Neuron (in vitro differentiated cells): ENCODE measurements at regions not wholly inside any gene's neighbourhood (a gene's known extent, or its start where the extent isn't known, plus 50 kb on each side); places are given as distances from the start of the nearest gene placed in this dataset.

Experiments used
- H2AFZ ChIP-seq: one replicate; pipeline ENCODE4 v1.6.1; 2013; ENCODE audit warnings: low read depth, mild to moderate bottlenecking, inconsistent platforms, low read length, moderate library complexity
- H3K27me3 ChIP-seq: one replicate; pipeline ENCODE4 v1.6.1; 2013; ENCODE audit warnings: low read length; ENCODE audit not compliant: insufficient read depth
- H3K36me3 ChIP-seq: one replicate; pipeline ENCODE4 v1.6.1; 2013; ENCODE audit warnings: low read length; ENCODE audit not compliant: insufficient read depth
- H3K4me1 ChIP-seq: one replicate; pipeline ENCODE4 v1.6.1; 2013; ENCODE audit warnings: low read length; ENCODE audit not compliant: insufficient read depth
- H3K4me3 ChIP-seq: 2 replicates; pipeline ENCODE4 v1.5.1; 2013; ENCODE audit warnings: mild to moderate bottlenecking, low read length, moderate library complexity
- H3K9me3 ChIP-seq: one replicate; pipeline ENCODE4 v1.6.1; 2013; ENCODE audit warnings: low read length

GRCh38 chr17:33385133-33385532 is 92.0 kb upstream of the ASIC2 start:
- Histone ChIP-seq H3K36me3 (no peaks in the 10 kb centered on the region), H3K9me3 (no peaks in the 10 kb centered on the region), H3K4me1 (no peaks in the 10 kb centered on the region), H2AFZ (no peak overlapping the region), H3K27me3 (peaks cover 3% of the 10 kb centered on the region), H3K4me3 (no peak overlapping the region)

- Histone ChIP-seq H3K27me3 (peaks cover 3% of the 10 kb centered on the region), H2AFZ (no peak overlapping the region), H3K4me3 (no peak overlapping the region), H3K4me1 (no peaks in the 10 kb centered on the region), H3K36me3 (no peaks in the 10 kb centered on the region), H3K9me3 (no peaks in the 10 kb centered on the region)
Measured at GRCh38 chr17:33385713-33386112, 92.6 kb upstream of the ASIC2 start.

- Histone ChIP-seq H3K4me1 (no peaks in the 10 kb centered on the region), H3K4me3 (no peak overlapping the region), H3K36me3 (no peaks in the 10 kb centered on the region), H2AFZ (no peak overlapping the region), H3K9me3 (no peaks in the 10 kb centered on the region), H3K27me3 (peaks cover 3% of the 10 kb centered on the region)
Measured at GRCh38 chr17:33387406-33387805, 94.3 kb upstream of the ASIC2 start.

GRCh38 chr17:33389504-33390135 is 96.5 kb upstream of the ASIC2 start:
- H3K9me3 ChIP-seq: no peaks in the 10 kb centered on the region
- no peaks in the 10 kb centered on the region for H3K36me3 ChIP-seq
- no peaks in the 10 kb centered on the region for H3K4me1 ChIP-seq
- no peak overlapping the region for H2AFZ ChIP-seq
- H3K27me3 ChIP-seq: no peaks in the 10 kb centered on the region
- no peak overlapping the region for H3K4me3 ChIP-seq

- no peak overlapping the region for H2AFZ ChIP-seq
- H3K36me3 ChIP-seq: no peaks in the 10 kb centered on the region
- H3K9me3 ChIP-seq: no peaks in the 10 kb centered on the region
- no peaks in the 10 kb centered on the region for H3K4me1 ChIP-seq
- H3K4me3 ChIP-seq: no peak overlapping the region
- H3K27me3 ChIP-seq: no peaks in the 10 kb centered on the region
Measured at GRCh38 chr17:33390479-33391176, 97.5 kb upstream of the ASIC2 start.

- no peak overlapping the region for H3K4me3 ChIP-seq
- H3K36me3 ChIP-seq: no peaks in the 10 kb centered on the region
- H3K9me3 ChIP-seq: no peaks in the 10 kb centered on the region
- no peaks in the 10 kb centered on the region for H3K27me3 ChIP-seq
- H3K4me1 ChIP-seq: no peaks in the 10 kb centered on the region
- H2AFZ ChIP-seq: no peak overlapping the region
Measured at GRCh38 chr17:33396818-33397217, 103.7 kb upstream of the ASIC2 start.

- Histone ChIP-seq H3K4me1 (no peaks in the 10 kb centered on the region), H3K27me3 (no peaks in the 10 kb centered on the region), H3K36me3 (no peaks in the 10 kb centered on the region), H3K4me3 (no peak overlapping the region), H2AFZ (no peak overlapping the region), H3K9me3 (no peaks in the 10 kb centered on the region)
Measured at GRCh38 chr17:33398386-33398785, 105.3 kb upstream of the ASIC2 start.

GRCh38 chr17:33401249-33401648 is 108.2 kb upstream of the ASIC2 start:
- H3K36me3 ChIP-seq: no peaks in the 10 kb centered on the region
- no peaks in the 10 kb centered on the region for H3K4me1 ChIP-seq
- H3K27me3 ChIP-seq: no peaks in the 10 kb centered on the region

GRCh38 chr17:33403194-33403593 is 110.1 kb upstream of the ASIC2 start:
- Histone ChIP-seq H3K36me3 (no peaks in the 10 kb centered on the region), H3K9me3 (no peaks in the 10 kb centered on the region), H3K4me1 (no peaks in the 10 kb centered on the region), H2AFZ (no peak overlapping the region), H3K4me3 (no peak overlapping the region), H3K27me3 (no peaks in the 10 kb centered on the region)

More at GRCh38 chr17:33401249-33401648, 108.2 kb upstream of the ASIC2 start:
- H3K4me3 ChIP-seq: no peak overlapping the region
- H3K9me3 ChIP-seq: no peaks in the 10 kb centered on the region
- H2AFZ ChIP-seq: no peak overlapping the region

- H2AFZ ChIP-seq: no peak overlapping the region
- H3K4me3 ChIP-seq: no peak overlapping the region
- no peaks in the 10 kb centered on the region for H3K27me3 ChIP-seq
- no peaks in the 10 kb centered on the region for H3K9me3 ChIP-seq
- no peaks in the 10 kb centered on the region for H3K36me3 ChIP-seq
- H3K4me1 ChIP-seq: no peaks in the 10 kb centered on the region
Measured at GRCh38 chr17:33404070-33404819, 111.2 kb upstream of the ASIC2 start.

GRCh38 chr17:33416131-33416530 is 123.0 kb upstream of the ASIC2 start:
- Histone ChIP-seq H3K27me3 (no peaks in the 10 kb centered on the region), H3K9me3 (no peaks in the 10 kb centered on the region), H3K36me3 (no peaks in the 10 kb centered on the region), H3K4me3 (no peak overlapping the region), H3K4me1 (no peaks in the 10 kb centered on the region), H2AFZ (no peak overlapping the region)

GRCh38 chr17:33421933-33422332 is 128.8 kb upstream of the ASIC2 start:
- H3K27me3 ChIP-seq: no peaks in the 10 kb centered on the region
- H3K4me1 ChIP-seq: no peaks in the 10 kb centered on the region
- H2AFZ ChIP-seq: no peak overlapping the region
- H3K9me3 ChIP-seq: no peaks in the 10 kb centered on the region
- no peak overlapping the region for H3K4me3 ChIP-seq
- no peaks in the 10 kb centered on the region for H3K36me3 ChIP-seq

- Histone ChIP-seq H3K4me3 (no peak overlapping the region), H3K27me3 (no peaks in the 10 kb centered on the region), H3K36me3 (no peaks in the 10 kb centered on the region), H2AFZ (no peak overlapping the region), H3K4me1 (no peaks in the 10 kb centered on the region), H3K9me3 (no peaks in the 10 kb centered on the region)
Measured at GRCh38 chr17:33433581-33433980, 140.5 kb upstream of the ASIC2 start.
